ENCODE measurements at regions not wholly inside any gene's neighbourhood (a gene's known extent, or its start where the extent isn't known, plus 50 kb on each side); places are given as distances from the start of the nearest gene placed in this dataset.

GRCh38 chr2:44071454-44072046, 75.8 kb upstream of the LRPPRC start:
- TF ChIP-seq CTCF (IDR thresholded peaks at IDR 0.05 in 8 of 11, conservative IDR thresholded peaks at IDR 0.05 in 3 of 11), result no peak
- no peak for TF ChIP-seq POLR2A (IDR thresholded peaks at IDR 0.05)
